ENCODE measurements at regions not wholly inside any gene's neighbourhood (a gene's known extent, or its start where the extent isn't known, plus 50 kb on each side); places are given as distances from the start of the nearest gene placed in this dataset.

DNA sequence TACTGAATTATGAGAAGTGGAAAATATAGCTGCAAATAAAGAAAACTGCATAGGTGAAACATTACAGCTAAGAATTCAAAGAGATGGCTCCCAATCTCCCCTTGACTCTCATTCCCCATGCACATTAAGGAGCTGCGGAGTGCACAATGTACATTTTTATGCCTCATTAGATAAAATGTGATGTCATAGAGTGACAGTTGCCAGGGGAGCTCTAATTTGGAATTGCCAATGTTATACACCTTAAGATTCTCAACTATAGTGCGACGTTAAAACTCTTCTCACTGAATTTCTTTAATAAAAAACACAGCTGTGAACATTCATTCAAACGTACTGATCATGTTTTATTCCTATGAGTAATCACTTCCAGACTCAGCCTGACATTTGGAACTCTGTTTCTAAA lies 386.9 kb upstream of the CELF2 start:
- Histone ChIP-seq H3K4me3 (ENCODE audit: low read depth, low read length) (no peak overlapping the region), H3K27ac (ENCODE audit: low read depth, low read length) (no peak overlapping the region), H3K27me3 (ENCODE audit: control insufficient read depth, insufficient read depth, low read length) (no peaks in the 10 kb centered on the region), H3K9me3 (ENCODE audit: control insufficient read depth, insufficient read depth, low read length) (no peaks in the 10 kb centered on the region)
- TF ChIP-seq, protein P1, sequence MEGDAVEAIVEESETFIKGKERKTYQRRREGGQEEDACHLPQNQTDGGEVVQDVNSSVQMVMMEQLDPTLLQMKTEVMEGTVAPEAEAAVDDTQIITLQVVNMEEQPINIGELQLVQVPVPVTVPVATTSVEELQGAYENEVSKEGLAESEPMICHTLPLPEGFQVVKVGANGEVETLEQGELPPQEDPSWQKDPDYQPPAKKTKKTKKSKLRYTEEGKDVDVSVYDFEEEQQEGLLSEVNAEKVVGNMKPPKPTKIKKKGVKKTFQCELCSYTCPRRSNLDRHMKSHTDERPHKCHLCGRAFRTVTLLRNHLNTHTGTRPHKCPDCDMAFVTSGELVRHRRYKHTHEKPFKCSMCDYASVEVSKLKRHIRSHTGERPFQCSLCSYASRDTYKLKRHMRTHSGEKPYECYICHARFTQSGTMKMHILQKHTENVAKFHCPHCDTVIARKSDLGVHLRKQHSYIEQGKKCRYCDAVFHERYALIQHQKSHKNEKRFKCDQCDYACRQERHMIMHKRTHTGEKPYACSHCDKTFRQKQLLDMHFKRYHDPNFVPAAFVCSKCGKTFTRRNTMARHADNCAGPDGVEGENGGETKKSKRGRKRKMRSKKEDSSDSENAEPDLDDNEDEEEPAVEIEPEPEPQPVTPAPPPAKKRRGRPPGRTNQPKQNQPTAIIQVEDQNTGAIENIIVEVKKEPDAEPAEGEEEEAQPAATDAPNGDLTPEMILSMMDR (IDR thresholded peaks at IDR 0.05; ENCODE audit: low read depth, low read length), result no peak
- no peak for DNase-seq (ENCODE audit: low read depth, low spot score)
- ChIA-PET CTCF (no interaction called here), POLR2A (no interaction called here)

DNA sequence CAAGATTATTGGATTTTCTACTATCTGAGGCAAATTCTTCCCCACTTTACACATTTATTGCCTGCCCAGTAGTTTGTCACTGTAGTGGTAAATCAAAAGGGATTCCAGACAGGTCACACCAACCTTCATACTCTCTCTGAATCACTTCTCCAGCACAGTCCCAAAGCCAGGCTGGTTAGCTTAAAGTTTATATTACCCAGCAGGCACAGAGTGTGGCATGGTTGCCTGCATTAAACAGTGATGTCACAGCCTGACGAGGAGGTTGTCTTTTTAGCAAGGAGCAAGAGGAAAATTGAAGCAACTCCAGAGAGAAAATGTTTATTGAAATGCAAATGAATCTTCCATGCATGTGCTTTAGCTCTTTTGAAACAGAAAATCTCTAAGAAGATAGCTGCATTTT lies 375.5 kb upstream of the CELF2 start:
- no peak for DNase-seq (ENCODE audit: low read depth, low spot score)
- CTCF ChIA-PET, result interaction anchor here (0.8 to 1.0 kb wide), 2 partner anchors 1034 to 1300 kb away, joined by 3 read pairs; no protein-coding TSS in a partner anchor
- TF ChIP-seq, protein P1 (IDR thresholded peaks at IDR 0.05; ENCODE audit: low read depth, low read length), result no peak
- Histone ChIP-seq H3K4me3 (ENCODE audit: low read depth, low read length) (no peak overlapping the region), H3K27ac (ENCODE audit: low read depth, low read length) (no peak overlapping the region), H3K27me3 (ENCODE audit: control insufficient read depth, insufficient read depth, low read length) (no peaks in the 10 kb centered on the region), H3K9me3 (ENCODE audit: control insufficient read depth, insufficient read depth, low read length) (no peaks in the 10 kb centered on the region)
- POLR2A ChIA-PET, result no interaction called here

DNA sequence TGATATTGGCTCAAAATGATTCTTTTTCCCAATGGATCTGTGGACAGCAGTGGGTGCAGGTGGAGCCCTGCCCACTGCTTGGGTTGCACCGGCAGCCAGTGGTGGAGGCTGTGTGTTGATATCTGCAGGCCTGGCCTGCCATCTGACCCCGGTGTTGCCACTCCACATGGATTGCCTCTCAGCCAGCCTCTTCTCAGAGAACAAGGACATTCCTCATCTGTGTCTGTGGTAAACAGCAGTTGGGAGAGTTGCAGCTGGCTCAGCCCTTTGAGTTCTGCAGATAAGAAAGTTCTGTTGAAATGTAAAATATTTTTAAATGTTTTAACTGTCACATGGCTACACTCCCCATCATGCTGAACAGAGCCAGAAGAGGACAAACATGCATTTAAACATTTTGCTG lies 374.9 kb upstream of the CELF2 start:
- Histone ChIP-seq H3K27ac (ENCODE audit: low read depth, low read length) (no peak overlapping the region), H3K27me3 (ENCODE audit: control insufficient read depth, insufficient read depth, low read length) (no peaks in the 10 kb centered on the region), H3K9me3 (ENCODE audit: control insufficient read depth, insufficient read depth, low read length) (no peaks in the 10 kb centered on the region), H3K4me3 (ENCODE audit: low read depth, low read length) (no peak overlapping the region)
- ChIA-PET CTCF (no interaction called here), POLR2A (no interaction called here)
- no peak for DNase-seq (ENCODE audit: low read depth, low spot score)
- TF ChIP-seq, protein P1 (IDR thresholded peaks at IDR 0.05; ENCODE audit: low read depth, low read length), result no peak

DNA sequence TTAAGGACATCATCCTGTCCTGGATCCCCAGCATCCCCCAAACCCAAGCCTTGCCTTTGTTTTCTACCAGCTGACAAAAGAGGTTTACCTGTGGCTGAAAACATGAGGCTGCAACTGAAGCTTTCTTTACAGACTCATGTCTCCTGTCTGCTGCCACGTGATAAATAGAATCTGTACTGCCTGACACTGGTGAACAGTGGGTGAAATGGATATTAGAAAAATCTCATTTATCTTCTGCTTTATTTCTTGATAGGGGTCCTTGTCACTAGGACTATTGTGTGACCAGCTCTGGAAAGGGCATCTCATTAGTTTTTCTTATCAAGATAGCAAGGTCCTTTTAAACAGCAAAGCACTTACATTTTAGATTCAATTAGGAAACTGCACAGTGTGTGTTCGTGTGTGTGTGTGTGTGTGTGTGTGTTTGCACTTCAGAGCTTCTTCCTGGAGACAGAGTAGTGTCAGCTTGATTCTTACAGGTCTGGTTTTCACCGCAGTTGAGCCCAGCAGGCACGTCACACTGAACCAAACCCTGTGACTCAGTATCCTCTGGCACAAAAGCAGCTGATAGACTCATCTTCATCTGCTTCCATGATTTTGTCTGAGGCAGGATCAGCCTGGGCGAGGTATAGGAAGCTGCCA lies 373.5 kb upstream of the CELF2 start:
- no peak for DNase-seq (ENCODE audit: low read depth, low spot score)
- no peak overlapping the region for H3K4me3 ChIP-seq (ENCODE audit: low read depth, low read length)
- no peak overlapping the region for H3K27ac ChIP-seq (ENCODE audit: low read depth, low read length)
- no peaks in the 10 kb centered on the region for H3K9me3 ChIP-seq (ENCODE audit: control insufficient read depth, insufficient read depth, low read length)
- peaks cover under 1% of the 10 kb centered on the region for H3K27me3 ChIP-seq (ENCODE audit: control insufficient read depth, insufficient read depth, low read length)
- TF ChIP-seq, protein P1 (IDR thresholded peaks at IDR 0.05; ENCODE audit: low read depth, low read length), result no peak
- ChIA-PET POLR2A (no interaction called here), CTCF (no interaction called here)

DNA sequence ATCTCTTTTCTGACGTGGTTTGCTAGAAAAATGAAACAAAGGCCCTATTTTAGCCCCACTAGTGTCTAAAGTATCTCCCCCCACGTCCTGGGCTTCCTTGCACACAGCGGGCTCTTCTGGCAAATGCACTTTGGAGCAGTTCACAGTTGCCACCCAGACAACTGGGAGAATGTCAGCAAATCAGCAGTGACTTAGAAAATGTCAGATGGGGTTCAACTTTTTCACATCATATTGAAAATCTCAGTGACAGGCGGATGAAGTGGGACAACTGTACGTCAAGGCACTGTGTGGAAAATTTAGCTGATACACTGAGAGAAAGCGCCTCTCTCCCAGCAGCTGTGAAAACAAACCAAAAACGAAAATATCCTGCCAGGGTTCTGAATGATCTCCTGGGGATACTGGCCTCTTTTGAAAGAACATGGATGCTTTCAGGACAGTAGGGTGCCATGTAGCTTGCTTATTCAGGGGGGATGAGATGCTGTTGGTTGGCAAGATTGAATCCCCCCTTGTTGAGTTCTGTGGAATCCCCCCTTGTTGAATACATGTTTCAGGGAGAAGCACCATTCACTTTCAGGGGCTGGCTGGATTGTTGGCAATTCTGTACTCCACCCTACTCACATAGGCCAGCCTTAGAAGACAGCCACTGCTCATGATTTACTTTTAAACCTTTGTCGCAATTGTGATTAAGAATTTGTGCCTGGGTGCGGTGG lies 372.8 kb upstream of the CELF2 start:
- H3K27me3 ChIP-seq (ENCODE audit: control insufficient read depth, insufficient read depth, low read length), result peaks cover 2% of the 10 kb centered on the region
- no peak for DNase-seq (ENCODE audit: low read depth, low spot score)
- no peak overlapping the region for H3K27ac ChIP-seq (ENCODE audit: low read depth, low read length)
- TF ChIP-seq, protein P1 (IDR thresholded peaks at IDR 0.05; ENCODE audit: low read depth, low read length), result no peak
- H3K4me3 ChIP-seq (ENCODE audit: low read depth, low read length), result no peak overlapping the region
- peaks cover 2% of the 10 kb centered on the region; the same call in 1 of the 2 replicates for H3K9me3 ChIP-seq (ENCODE audit: control insufficient read depth, insufficient read depth, low read length)
- POLR2A ChIA-PET, result interaction anchor here (0.6 kb wide), 1 partner anchor 40 kb away, joined by 3 read pairs; no protein-coding TSS in a partner anchor
- CTCF ChIA-PET, result no interaction called here

All from AG04450 (cell line).